ENCODE measurements at regions not wholly inside any gene's neighbourhood (a gene's known extent, or its start where the extent isn't known, plus 50 kb on each side); places are given as distances from the start of the nearest gene placed in this dataset.

- TF ChIP-seq CHD7 (IDR thresholded peaks at IDR 0.05; ENCODE audit: insufficient replicate concordance, low read length) (no peak), NANOG (IDR thresholded peaks at IDR 0.05; ENCODE audit: insufficient read depth, low read depth, low read length, poor library complexity, severe bottlenecking) (no peak), SIN3A (conservative IDR thresholded peaks at IDR 0.05 in 1 of 2, IDR thresholded peaks at IDR 0.05 in 1 of 2; ENCODE audit: low read depth in 1 of 2, low read length in 2 of 2) (no peak), KDM5A (IDR thresholded peaks at IDR 0.05; ENCODE audit: low read length) (no peak), RXRA (IDR thresholded peaks at IDR 0.05; ENCODE audit: insufficient read depth, low read depth, low read length) (no peak), SUZ12 (IDR thresholded peaks at IDR 0.05; ENCODE audit: low read length) (no peak), SIX5 (IDR thresholded peaks at IDR 0.05; ENCODE audit: low read depth, low read length) (no peak), JUN (IDR thresholded peaks at IDR 0.05; ENCODE audit: low read depth, low read length) (no peak), SIRT6 (IDR thresholded peaks at IDR 0.05; ENCODE audit: low read length) (no peak), SP1 (IDR thresholded peaks at IDR 0.05; ENCODE audit: low read depth, low read length) (no peak)
Measured at GRCh38 chr4:185896817-185897488, 85.0 kb upstream of the SORBS2 start (continued).

Data from H1 (cell line).